ENCODE measurements at regions not wholly inside any gene's neighbourhood (a gene's known extent, or its start where the extent isn't known, plus 50 kb on each side); places are given as distances from the start of the nearest gene placed in this dataset.

DNA sequence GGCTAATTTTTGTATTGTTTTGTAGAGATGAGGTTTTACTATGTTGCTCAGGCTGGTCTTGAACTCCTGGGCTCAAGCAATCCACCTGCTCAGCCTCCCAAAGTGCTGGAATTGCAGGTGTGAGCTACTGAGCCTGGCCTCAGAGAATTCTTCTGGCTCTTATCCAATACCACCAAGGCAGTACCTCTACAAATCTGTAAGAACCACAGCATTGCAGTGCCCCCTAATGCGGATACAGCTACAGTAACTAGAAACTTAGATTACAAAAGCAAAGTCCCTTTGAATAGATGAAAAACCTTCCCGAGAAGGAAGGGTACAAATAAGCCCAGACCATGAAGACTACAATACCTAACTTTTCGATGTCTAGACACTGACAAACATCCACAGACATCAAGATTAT, 107.9 kb upstream of the DPPA4 start:
- TF ChIP-seq CTCF (IDR thresholded peaks at IDR 0.05), result no peak
- TF ChIP-seq EZH2 (IDR thresholded peaks at IDR 0.05; ENCODE audit: borderline replicate concordance, insufficient read depth, low read depth, low read length, poor library complexity, severe bottlenecking), result no peak

Measured in B cell (primary cell).